Raji (cell line): ENCODE measurements at regions not wholly inside any gene's neighbourhood (a gene's known extent, or its start where the extent isn't known, plus 50 kb on each side); places are given as distances from the start of the nearest gene placed in this dataset.

Experiments used
- POLR2A ChIP-seq: IDR thresholded peaks from 2 replicates; pipeline ENCODE4 v1.6.1; 2011; ENCODE audit warnings: low read depth, low read length, control low read depth; ENCODE audit not compliant: insufficient read depth

DNA sequence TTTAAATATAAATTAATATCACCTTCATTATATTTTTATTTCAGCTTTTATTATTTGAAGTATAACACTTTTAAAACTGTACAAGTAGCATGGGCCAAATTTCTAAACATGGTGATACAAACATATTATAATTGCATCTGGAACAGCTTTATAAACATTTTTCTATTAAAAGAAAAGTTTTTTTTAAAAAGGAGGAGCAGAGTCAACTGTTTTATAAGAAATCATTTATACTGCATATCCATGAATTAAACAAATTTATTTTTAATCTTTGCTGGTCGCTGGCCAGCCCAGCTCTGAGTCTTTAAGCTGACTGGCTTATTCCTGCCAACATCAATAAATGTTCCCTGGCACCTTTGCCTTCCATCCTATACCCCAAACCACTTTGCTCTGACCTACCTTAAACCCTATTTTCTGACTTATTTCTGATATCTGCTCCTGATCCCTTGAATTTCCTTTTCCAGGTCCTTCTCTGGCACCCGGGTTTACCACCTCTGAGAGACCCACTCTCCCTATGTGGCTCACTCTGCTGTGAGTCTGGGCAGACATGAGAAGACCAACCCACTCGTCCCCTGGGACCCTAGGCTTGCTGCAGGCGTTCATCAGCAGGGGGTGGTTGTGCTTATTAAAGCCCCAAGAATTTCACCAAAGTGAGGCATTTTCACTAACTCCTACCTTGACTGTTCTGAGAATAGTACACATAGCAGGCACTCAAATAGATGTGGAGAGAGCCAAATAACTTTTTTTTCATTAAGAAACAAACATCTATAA lies 220.3 kb downstream of the KLF12 start:
- TF ChIP-seq POLR2A = no peak

DNA sequence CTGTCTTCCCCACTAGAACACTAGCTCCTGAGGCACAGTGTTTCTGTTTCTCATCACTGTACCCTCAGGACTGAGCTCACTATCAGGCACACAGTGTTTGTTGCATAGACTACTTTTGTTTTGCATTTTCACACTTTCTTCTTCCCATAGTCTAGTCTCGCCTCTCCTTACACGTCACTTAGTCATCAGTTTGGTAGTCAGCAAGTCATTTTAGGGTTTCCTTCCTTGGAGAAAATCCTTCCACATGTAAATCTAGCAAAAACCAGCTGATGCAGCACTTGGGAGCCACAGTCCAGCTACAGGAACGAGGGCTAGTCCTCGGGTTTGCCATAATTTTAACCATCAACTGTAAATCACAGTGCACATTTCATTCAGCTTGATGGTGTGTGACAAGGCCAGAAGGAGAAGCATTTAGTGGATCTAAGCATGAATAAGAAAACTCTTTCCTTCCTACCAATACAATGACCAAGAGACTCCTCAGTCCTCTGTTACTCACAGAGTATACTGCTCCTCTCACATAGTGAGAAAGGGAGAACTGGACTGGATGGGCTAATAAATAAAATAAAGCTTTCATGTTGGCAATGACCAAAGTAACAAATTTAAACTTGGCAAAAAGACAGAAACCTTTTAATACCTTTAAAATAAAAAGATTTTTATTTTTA lies 221.0 kb downstream of the KLF12 start:
- TF ChIP-seq POLR2A = no peak

DNA sequence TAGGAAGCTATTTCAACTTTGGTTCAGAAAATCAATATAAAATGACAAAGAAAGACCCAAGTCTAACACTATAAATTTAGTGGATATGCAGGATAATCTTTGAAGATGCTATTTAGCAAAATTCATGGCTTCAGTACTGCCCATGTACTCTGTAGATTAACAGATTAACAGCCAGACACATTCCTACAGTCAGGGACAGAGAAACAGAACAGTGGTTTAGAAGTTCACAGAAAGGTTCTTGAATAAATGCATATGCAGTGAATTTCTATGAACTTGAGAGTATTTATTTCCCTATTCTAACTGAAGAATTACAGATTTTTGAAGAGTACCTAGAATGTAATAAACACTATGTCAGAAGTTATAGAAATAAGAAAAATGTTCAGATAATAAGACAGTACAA lies 222.8 kb downstream of the KLF12 start:
- TF ChIP-seq POLR2A = no peak

DNA sequence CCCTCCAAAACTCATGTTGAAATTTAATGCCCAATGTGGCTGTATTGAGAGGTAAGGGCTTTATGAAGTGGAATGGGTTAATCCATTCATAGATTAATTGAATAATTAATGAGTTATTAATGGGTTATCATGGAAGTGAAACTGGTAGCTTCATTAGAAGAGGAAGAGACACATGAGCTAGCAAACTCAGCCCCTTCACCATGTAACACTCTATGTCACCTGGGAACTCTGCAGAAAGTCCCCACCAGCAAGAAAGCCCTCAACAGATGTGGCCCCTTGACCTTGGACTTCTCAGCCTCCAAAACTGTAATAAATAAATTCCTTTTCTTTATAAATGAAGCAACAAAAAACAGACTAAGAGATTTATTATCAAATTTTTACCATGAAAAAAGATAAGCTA lies 223.5 kb downstream of the KLF12 start:
- no peak for TF ChIP-seq POLR2A

DNA sequence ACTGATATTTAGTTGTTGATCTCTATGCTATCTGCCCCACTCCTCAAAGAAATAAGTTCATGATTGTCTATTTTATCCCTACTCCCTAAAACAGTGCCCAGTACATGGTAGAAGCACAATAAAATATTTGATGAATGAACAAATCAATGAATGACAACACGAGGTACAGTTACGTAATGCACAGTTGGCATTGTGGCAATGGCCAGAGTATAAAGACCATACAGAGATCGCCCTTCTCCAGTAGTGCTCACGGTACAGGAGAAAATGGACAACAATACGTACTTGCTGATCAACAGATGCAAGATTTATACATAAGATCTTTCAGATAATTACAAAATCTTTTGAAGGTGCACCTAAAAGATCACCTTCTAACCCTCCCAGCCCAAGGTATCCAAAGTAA lies 225.4 kb downstream of the KLF12 start:
- no peak for TF ChIP-seq POLR2A

DNA sequence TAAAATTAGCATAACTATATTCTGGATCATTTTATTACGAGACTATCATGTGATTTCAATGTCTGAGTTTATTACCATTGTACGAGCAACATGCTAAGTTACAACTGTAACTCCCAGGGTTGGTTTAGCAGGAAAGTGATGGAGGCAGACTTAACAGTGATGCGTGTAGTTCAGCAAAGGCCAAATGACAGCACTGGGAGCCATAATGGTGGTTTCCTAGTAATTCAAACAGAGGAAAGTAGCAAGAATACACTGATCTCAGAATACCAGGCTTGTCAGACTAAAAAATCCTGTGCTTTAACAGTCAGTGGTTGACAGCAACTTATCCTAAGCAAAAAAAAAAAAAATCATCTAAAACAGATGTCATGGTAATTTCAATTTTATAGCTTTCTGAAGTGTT lies 229.6 kb downstream of the KLF12 start:
- TF ChIP-seq POLR2A = no peak

DNA sequence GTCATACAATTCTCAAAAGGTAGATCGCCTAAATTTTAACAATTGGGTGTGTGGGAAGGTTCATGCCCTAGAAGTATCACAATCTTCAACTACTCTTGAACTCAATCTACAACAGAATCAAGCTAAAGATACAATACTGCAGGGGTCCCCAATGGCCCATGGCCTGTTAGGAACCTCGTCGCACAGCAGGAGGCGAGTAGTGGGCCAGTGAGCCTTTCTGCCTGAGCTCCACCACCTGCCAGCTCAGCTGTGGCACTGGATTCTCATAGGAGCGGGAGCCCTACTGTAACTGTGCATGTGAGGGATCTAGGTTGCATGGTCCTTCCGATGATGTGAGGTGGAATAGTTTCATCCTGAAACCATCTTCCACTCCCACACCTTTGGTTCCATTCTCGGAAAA lies 230.6 kb downstream of the KLF12 start:
- TF ChIP-seq POLR2A = no peak

DNA sequence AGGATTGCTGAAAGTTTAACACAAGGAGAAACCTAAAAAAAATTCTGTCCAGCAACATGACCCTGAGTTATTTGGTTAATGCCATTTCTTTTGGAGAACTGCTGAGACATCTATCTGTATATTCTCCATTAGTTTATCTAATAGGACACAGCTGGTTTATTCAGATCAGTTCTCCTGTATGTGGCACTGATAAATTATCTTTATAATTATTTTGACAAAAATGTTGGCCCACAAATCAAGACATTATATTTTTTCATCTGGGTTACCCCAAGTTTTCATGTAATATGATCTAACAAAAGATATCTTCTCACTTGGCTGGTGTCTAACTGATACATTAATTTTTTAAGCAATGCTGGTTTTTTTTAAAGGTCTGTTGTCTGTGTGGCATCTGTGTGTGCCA lies 231.4 kb downstream of the KLF12 start:
- TF ChIP-seq POLR2A = no peak

DNA sequence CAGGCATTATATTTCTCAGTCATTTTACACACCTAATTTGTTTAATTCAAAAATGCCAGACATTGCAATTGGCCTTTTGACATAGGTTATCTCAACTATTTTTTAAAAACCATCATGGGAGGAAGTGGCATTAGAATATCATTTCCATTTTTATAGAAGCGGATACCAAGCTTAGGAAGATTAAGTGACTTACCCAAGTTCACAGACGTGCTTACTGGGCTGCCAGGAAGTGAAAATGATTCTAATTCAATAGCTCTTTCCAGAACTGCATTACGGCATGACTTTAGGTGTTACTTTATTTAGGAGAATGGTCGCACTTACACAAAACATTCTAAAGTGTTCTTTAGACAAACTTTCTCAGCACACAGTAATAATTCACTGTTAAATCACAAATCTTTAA lies 231.9 kb downstream of the KLF12 start:
- TF ChIP-seq POLR2A = no peak

DNA sequence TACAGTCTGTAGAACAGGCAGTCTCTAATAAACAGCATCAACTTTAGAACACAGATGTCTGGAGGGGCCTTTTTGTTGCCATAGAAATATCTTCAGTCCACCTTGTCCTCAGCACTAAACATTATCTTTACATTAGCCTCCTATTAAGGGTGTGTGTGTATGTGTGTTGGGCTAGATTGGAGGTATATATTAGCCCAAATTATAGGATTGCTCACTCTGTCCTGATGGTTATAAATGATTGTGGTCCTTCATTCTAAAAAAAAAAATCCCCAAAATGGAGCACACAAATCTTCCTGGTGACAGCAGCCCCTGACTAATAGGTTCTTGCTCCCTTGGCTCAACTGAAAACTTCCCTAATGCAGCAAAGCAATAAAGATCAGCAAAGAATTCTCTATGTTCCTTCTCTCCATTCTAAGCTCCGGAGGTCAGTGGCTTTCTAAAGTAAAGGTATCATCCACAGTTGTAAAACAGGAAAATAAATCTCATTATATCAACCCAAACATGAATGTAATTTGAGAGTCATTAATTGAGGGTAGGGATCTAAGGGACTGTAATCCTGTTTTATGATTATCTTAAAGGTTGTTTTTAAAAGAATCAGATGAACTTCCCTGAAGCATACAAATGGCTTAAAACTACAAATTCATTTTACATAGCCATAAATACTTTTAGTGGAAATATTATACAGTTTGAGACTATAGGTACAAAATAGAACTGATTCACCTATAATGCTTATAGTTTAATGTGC lies 232.7 kb downstream of the KLF12 start:
- no peak for TF ChIP-seq POLR2A

DNA sequence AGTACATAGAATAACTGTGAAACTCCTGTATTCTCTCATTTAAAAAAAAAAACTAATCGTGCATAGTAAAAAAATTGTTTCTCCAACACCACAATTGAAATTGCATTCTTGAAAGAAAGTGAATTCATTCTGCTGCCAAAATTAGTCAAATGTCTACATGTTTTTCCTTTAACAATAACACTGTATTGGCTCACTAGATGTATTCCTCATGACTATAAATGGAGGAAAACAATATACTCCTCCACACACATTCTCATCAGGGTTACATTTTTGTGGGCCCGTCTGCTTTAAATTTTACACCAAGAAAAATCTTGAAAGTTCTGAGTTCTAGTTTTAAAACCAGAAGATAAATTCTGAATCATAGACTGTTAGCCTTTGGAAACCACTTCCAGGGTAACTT lies 233.6 kb downstream of the KLF12 start:
- no peak for TF ChIP-seq POLR2A

DNA sequence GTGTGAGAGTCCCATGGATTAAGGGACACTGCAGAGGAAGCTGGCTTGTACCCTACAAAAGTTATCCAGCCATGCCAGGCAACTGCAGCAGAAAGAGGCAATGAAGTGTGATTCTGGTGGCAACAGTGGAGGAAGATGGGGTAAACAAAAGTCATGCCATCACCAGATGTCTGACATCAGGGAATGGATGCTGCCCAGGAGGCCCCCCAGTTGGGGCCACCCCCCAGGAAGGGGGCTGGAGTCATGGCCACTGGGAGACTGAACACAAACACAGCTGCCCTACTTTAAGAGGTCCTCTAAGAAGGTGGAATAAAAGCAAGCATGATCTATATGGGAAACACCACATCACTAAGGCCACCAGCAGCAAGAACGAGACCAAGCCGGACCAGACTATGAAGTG lies 235.3 kb downstream of the KLF12 start:
- TF ChIP-seq POLR2A = no peak

DNA sequence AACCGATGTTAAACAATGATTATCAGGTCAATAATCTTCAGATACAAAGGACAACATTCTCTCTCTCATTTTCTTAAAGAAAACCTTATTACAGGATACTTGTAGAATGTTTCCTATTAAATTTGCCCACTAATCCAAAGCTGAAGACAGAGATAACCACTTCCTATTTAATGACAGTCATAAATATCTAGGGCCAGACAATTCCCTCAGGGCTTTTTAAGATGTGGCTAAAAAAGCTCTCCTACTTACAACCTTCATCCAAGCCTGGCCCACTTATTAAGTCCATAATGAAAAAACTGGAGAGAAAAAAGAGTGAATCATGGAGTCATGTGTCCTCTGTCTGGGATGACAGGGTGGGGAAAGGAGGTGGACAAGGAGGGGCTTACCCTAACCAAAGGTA lies 235.9 kb downstream of the KLF12 start:
- no peak for TF ChIP-seq POLR2A

DNA sequence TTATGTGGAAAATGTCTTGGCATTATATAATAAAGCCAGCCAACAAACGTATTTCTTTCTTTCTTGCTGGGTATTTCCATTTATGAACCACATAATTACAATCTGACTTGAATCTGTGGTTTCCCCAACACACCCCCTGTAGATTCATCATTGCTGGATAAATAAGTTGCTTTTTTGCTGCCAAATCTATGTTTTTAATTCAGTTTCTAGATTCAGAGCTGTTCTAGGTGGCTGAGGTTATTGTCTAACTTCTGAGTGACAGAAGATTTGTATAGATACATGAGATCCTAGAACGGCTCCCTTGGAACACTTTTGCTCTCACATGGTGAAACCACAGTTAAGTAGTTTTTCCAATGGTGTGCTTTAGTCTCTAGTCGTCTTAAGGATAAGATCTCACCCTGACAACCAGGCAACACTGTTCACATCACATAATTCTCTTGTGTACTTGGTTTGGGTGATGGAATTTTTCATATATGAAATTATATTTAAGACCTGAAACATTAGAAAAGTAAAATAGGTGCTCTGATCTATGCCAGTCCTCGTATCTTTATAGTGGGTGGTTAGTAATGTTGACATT lies 239.1 kb downstream of the KLF12 start:
- TF ChIP-seq POLR2A = no peak

DNA sequence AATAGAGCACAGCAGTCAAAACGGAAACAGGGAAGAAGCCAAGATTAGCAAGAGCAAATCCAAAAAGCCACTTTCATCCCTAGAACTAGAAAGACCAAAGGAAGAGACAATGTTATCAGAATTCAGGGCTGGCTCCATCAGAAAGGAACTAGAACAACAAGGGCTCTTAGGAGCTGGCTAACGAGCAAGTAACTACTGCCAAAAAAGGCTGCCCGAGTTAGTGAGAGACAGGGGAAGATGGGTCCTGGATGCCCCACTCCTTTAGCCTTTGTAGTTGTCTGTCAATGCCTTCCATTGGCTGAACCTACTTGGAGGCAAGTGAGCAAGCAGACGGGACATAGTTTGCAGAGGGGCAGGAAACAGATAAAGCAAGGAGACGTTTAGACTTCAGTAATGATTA lies 240.4 kb downstream of the KLF12 start:
- no peak for TF ChIP-seq POLR2A

DNA sequence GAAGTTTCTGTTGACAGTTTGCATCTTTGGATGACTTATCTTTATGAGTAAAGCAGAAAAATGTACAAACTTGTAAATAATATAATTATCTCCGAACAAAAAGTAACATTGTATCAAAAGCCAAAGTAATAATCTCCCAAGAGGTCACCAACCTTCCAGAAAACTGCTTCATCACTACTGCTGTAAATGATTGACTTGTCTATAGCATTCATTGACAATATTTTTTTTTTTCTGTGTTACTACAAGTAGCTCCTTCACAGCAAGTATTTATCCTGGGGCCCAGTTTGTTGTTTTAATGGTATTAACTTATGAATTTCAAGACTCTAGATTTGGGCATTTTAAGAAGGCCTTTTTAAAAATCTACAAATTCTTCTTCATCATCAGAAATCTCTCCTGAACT lies 242.4 kb downstream of the KLF12 start:
- TF ChIP-seq POLR2A = no peak

DNA sequence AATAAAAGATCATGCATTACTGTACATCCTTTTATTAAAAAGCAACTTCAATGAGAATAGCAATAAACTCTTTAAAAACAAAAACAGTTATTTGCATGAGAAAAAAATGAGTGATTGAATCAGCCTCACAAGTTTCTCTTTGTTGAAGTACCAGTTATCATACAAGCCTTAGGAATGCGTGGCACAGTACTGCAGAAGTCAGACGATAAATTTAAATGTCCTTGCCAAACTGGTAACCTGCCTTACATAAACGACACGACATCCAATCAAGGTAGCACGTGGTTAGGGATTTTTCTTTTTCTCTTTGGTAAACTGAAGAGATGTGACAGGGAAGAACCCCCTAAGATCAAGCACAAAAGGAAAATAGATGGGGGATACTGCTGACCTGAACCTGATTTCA lies 251.0 kb downstream of the KLF12 start:
- TF ChIP-seq POLR2A = no peak

DNA sequence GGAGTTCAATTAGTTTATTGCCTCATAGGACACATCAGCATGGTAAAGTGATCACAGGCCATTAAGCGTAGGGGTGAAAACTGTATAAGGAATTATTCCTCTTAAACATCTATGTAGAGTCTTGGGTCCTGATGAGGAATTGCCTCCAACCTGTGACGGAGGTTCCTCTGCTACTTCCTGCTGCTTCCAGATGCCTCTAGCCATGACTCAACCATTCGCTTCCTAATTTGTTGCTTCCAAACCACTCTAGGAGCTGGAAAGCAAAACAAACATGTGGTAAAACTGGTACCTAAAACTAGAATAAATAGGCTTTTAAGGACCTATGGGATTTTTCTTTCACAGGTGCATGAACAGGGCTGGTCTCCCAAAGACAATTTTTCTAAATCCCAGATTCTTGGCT lies 253.8 kb downstream of the KLF12 start:
- no peak for TF ChIP-seq POLR2A
